DMS153 (cell line): ENCODE measurements at regions not wholly inside any gene's neighbourhood (a gene's known extent, or its start where the extent isn't known, plus 50 kb on each side); places are given as distances from the start of the nearest gene placed in this dataset.
"Not testable (repeated sequence)": the region's sequence is repeated elsewhere in the genome, so short reads cannot be mapped to it uniquely, and the experiment has no call there.

ENCODE experiments used
- DNase-seq: peaks from one replicate; lab custom pipeline; 2025; lab: John Stamatoyannopoulos, UW

DNA sequence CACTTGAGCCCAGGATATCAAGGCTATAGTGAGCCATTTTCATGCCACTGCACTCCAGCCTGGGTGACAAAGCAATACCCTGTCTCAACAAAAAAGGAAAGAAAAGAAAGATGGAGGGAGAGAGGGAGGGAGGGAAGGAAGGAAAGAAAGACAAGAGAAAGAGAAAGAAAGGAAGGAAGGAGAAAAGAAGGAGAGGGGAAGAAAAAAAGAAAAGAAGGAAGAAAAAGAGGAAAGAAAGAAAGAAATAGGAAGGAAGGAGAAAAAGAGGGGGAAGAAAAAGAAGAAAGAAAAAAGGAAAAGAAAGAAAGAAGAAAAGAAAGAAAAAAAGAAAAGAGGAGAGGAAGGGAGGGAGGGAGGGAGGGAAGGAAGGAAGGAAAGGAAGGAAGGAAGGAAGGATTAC lies 321.5 kb upstream of the CNTNAP2 start:
- no peak for DNase-seq

DNA sequence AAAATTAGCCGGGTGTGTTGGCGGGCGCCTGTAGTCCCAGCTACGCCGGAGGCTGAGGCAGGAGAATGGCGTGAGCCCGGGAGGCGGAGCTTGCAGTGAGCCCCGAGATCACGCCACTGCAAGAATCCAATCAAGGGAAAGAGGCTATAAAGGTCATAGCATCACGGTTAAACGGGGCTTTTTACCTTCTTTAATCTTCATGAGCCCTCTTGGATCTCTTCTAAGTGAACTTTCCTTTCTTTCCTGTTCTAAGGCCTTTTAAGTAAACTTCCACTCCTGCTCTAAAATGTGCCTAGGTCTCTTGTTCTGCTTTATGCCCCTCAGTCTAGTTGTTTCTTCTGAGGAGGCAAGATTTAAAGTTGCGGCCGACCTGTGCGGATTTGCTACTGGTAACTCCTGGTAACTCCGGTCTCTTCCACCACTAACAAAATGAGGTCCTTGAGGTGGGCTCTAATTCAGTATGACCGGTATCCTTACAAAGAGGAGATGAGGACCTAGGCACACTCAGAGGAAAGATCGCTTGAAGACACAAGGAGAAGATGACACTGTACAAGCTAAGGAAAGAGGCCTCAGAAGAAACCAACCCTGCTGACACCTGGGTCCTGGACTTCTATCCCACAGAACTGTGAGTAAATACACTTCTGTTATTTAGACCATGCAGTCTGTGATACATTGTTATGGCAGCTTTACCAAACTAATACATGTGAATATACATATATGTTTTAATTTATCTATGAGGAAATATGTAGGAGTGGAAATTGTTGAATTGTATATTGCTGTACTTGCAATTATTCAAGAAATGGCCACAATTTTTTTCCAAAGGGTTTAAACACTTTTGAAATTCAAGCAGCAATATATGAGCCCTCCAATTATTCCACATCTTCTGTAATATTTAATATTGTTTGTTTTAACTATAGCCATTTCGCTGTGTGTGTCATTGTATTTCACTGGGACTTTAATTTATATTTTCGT lies 331.5 kb upstream of the CNTNAP2 start:
- DNase-seq = no peak

DNA sequence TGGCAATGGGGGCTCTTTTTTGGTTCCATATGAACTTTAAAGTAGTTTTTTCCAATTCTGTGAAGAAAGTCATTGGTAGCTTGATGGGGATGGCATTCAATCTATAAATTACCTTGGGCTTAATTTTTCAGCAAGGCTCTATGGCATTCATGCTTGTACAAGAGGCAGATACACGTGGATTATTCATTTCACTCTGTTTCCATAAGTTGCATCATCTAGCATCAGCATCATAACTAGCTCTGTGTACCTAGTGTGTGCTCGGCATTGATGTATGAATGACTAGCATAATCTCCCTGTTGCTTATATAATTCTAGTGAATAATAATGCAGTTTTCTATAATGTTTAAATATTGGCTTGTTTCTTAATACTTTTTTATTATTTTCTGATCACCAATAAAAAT lies 335.2 kb upstream of the CNTNAP2 start:
- not testable (repeated sequence) for DNase-seq

DNA sequence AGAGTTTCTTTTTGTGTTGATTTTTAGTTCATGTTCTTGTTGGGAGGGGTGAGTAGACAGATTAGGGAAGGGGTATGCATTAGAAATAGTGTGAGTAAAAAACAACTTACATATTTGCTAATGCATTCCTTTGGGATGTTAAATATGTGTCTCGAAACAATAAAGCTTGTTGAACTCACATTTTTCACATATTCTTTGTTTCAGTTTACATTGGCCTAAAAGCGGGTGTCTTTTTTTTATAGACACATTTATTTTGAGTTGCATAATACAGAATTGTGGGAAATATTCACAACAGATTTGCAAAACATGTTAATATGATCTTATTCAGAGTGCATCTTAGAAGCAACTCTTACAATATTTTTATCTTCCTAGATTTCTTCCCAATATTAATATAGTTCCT lies 337.5 kb upstream of the CNTNAP2 start:
- no peak for DNase-seq

DNA sequence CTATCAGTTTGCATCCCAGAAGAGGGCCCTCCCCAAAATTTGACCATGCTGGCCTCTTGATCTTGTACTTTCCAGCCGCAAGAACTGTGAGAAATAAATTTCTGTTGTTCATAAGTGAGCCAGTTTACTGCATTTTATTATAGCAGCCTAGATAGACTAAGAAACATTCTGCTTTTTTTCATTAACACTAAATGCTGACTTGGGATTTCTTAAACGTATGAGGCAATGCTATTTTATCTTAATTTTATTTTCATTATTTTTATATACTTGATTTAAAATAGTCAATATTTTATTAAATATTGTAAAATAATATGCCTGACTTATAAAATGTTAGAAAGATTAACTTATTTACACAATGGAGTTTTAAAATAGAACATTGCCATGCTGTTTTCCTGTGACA lies 341.8 kb upstream of the CNTNAP2 start:
- DNase-seq = no peak

DNA sequence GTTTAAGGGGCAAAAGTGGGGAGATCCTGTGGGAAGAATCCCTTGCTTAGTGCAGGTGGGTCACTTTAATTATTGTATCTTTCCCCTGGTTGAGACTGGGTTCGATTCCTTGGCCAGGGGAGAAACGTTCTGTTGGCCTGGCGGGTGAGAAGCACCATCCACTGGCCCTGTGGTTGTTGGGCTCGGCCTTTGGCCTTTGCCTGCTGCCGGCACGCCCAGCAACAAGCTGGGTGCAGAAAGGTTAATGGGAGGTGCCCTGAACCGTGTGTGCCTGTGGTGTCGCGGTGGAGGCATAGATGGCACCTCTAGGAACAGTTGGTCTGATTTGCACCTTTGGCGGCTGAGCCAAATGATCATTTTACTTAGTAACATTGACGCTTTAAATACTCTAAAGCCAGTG lies 363.6 kb upstream of the CNTNAP2 start:
- no peak for DNase-seq

DNA sequence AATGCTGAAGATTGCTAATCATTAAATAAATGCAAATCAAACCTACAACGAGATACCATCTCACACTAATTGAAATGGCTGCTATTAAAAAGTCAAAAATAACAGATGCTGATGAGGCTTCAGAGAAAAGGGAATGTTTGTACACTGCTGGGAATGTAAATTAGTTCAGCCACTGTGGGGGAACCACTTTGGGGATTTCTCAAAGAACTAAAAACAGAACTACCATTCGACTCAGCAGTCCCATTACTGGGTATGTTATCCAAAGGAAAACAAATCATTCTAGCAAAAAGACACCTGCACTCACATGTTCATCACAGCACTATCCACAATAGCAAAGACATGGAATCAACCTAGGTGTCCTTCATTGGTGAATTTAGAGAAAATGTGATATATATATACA lies 379.0 kb upstream of the CNTNAP2 start:
- no peak for DNase-seq

DNA sequence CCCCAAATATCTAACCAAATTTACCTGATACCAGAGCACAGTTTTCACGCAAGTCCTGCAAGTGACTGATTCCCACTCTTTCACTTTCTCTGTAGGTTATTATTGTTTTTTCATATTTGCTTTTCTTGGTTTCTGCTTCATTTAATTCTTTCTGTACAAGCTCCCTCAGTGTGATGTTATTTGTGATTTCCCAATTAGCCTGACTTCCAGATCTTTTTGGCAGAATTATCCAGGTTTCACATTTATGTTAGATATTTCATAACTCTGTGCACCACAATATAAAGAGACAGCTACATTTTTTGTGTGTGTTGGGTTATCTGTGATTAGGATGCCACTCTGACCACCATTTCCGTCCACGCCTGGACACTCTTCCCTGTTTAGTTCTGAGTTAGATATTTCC lies 381.5 kb upstream of the CNTNAP2 start:
- DNase-seq = no peak

DNA sequence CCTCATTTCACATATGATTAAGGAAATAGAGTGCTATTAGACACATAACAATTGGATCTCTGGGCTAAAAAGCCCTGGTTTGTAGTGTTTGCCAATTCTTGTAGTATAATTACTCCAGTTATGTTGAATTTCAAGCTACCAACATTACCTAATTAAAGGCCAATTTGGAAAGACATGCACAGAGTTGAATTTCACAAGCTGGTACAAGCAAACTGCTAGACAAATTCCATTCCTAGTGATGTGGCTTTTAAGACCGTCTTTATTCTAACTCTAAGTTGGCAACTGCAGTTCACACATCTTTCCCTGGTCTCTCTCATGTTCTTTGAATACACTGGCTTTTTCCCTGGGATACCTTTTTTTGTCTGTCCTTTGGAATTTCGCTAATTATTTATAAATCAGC lies 384.1 kb upstream of the CNTNAP2 start:
- no peak for DNase-seq

DNA sequence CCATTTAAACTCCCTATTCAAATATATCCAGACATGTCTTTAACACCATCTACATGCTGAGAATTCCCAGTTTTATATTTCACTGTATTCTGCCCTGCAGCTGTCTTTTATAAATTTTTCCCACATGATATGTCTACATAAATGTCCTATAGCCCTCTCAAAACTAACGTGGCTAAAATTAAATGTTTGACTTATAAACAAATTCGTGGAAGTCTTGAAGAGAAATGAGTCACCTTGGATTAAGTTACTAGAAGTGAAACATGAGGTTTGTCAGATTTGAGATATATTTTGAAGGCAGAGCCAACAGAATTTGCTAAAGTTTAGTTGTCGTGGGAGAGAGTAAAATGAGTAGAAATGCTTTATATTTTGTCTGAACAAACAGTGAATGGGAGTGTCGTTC lies 386.9 kb upstream of the CNTNAP2 start:
- no peak for DNase-seq

DNA sequence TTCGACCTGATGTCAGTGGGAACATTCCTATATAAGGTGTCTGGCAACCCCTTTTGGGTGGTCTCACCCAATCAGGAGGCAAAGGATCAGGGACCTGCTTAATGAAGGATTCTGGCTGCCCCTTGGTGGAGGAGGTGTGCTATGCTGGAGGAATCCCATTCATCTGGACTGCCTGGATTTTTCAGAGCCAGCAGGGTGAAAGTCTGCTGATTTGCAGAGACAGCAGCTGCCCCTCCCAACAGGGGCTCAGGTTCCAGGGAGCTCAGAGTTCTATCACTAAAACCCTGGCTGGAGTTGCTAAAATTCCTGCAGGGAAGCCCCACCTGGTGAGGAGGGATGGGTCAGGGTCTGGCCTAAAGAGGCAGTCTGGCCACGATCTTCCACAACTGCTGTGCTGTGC lies 398.5 kb upstream of the CNTNAP2 start:
- DNase-seq = no peak

DNA sequence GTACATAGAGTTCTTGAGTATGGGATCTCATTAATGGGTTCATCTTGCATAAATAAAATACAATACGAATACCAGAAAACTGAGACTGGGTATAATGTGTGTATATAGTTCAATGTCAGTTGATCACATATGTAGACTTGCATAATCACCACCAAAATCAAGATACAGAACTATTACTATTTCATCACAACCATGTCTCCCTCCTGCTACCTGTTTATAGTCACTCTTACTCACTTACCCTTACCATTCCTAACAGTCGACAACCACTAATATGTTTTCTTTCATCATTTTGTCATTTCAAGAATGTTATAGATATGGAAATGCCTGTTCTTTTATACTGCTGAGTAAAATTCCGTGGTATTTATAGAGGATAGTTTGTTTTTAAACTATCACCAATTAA lies 416.1 kb upstream of the CNTNAP2 start:
- no peak for DNase-seq

DNA sequence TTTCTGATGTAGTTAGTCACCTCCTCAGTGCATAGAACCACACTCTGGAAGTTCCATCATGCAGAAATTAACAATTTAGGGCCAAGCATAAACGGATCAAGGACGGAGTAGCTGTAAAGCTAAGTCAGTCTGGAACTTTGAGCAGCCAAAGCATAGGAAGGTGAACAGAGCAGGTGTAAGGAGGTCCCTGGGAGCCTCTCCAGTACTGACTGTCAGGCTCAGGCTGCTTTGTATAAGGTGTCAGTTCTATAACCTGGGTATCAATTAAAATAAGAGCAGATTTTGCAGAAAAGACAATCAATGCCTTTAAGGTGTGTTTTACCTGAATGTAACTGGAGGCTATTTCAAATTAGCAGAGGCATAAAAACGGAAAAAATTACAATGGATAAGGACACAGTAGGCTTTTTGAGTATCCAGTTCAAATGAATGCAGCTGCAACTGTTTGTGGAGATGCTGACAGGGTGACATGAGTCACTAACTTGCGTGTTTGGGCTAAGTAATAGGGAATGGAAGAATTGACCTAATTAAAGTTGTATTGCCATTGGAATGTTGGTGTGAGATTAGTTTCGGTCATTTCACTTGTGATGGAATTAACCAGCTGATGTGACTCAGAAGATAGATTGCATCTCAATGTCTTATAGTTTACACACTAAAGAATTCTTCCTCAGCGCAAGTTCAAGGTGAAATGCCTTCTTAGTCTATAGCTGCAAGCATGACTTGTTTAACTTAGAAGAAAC lies 417.9 kb upstream of the CNTNAP2 start:
- no peak for DNase-seq

DNA sequence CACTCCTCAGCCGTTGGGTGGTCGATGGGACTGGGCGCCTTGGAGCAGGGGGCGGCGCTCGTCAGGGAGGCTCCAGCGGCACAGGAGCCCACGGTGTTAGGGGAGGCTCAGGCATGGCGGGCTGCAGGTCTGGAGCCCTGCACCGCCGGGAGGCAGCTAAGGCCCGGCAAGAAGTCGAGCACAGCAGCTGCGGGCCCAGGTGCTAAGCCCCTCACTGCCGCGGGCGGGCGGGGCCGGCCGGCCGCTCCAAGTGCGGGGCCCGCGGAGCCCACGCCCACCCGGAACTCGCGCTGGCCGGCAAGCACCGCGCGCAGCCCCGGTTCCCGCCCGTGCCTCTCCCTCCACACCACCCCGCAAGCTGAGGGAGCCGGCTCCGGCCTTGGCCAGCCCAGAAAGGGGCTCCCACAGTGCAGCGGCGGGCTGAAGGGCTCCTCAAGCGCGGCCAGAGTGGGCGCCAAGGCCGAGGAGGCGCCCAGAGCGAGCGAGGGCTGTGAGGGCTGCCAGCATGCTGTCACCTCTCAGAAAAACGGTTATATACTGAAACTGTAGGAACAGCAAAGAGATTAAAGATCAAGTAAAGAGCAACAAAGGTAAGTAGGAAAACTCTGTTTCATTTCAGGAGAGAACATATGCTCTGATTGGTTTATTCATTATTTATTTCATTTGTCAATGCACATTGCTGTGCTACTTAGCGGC lies 419.0 kb upstream of the CNTNAP2 start:
- DNase-seq = not testable (repeated sequence)

DNA sequence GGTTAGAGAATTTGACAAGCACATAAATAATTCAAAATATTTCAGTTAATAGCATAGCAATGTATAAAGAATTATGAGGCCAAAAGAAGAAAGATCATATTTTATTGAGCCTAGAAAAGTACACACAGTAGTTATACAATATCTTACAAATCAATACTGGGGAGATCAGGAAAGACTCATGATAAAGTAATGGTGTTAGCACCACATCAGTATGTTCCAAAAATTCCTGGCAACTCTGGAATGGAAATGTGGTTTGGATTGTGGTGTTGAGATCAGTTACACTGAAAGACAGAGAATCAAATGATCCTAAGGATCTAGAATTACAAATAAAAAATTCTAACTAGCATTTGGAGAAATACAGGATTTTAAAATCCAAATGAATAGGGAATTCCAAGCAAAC lies 420.5 kb upstream of the CNTNAP2 start:
- no peak for DNase-seq

DNA sequence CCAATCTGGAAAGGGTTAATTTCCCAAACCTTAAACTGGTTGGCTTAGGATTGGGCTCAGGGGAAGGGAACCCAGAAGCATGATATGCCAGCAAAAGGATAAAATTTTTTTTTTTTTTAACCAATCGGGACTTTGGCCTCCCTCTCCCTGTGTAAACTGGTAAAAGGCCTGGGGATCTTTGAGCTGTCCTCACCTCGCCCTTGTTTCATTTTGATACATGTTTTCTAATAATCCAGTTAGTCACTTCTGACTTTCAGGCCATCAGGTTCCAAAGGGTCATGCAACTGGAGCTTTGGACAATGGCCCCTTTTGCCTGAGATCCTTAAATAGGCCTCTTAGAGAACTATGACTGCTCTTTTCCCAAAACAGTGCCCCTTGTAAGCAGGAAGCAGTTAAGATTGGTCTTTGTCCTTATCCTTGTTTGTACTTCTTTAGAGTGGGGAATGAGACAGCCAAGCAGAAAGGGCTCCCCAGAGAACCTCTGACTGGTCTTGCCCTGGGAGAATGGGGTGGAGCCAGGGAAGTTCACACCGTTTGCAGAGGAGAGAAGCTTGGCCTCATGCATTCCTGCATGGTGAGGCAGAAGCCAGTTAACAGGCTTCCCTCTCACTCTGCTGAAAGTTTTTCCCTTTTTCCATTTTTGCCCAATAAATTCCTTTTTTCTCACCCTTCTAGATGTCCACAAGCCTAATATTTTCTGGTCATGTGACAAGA lies 424.2 kb upstream of the CNTNAP2 start:
- DNase-seq = no peak

DNA sequence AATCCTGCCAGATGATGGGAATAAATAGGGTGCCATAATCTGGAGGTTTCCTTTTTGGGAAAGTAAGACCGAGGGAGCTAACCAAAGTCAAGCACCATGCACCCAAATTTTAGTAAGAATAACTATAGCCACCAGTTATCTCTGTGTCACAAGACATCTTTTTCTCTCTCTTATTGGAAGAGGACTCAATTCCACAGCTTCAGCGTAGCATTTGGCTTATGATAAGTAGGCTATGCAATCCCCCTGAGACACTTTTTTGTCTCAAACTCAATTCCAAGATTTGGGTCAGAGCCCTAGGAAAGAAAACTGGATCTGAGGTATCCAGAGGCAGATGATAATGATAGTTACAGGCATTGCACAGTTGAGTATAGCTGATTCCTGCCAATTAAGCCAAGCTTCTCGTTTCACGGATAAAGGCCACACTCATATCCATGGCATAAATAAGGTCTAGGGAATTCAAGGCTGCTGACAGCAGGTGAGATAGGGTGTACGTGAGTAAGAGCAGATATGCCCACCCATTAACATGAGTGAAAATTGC lies 425.2 kb upstream of the CNTNAP2 start:
- no peak for DNase-seq

DNA sequence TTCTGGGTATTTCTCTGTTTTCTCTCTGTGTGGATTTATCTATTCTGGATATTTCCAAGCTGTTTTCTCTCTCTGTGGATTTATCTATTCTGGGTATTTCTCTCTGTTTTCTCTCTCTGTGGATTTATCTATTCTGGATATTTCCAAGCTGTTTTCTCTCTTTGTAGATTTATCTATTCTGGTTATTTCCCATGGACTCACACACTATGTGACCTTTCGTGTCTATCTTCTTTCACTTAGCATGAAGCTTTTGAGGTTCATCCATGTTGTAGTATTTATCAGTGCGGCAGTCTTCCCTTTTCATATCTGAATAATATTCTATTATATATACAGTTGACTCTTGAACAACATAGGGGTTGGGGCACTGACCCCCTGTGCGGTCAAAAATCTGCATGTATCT lies 435.0 kb upstream of the CNTNAP2 start:
- no peak for DNase-seq

DNA sequence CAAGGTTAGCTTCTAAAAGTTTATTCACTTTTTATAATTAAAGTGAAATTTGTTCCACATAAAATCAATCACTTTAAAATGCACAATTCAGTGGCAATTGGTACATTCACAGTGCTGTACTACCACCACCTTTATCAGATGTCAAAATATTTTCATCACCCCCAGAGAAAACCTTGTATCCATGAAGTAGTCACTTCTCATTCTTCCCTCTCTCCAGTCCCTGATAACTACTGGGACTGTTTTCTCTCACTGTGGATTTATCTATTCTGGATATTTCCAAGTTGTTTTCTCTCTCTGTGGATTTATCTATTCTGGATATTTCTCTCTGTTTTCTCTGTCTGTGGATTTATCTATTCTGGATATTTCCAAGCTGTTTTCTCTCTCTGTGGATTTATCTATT lies 435.4 kb upstream of the CNTNAP2 start:
- DNase-seq = no peak

DNA sequence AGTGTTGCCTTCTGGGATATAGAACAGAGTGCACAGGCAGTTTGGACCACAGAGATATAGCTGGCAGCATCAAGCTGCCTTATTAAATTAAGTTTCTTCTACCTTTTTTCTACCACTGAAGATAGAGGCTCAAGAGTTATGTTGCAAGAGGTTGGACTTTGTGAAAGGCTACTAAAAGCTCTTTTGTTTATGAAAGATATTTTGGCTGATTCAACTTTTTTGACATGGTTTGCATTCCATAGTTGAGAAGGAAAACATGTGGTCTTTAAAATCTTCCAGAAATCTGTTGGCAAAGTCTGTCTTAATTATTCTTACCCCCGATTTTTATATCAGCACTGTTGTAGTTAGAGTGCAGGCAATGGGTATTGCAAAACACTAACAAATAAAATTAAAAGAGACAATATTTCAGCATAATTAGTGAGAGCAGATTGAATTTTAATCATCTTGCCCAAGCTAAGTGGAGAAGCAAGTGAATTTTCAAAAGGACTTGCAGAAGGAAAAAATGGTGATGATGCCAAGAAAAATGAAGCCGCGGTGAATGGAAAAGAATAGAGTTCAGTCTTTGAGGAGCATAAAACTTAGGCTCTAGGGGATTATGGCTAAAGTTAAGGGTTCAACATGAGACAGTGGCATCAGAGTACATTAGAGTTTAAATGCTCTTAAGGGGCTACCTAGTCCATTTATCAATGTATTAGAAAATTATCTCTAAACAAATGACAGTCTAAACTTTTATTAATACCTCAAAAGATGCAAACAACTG lies 450.9 kb upstream of the CNTNAP2 start:
- no peak for DNase-seq

DNA sequence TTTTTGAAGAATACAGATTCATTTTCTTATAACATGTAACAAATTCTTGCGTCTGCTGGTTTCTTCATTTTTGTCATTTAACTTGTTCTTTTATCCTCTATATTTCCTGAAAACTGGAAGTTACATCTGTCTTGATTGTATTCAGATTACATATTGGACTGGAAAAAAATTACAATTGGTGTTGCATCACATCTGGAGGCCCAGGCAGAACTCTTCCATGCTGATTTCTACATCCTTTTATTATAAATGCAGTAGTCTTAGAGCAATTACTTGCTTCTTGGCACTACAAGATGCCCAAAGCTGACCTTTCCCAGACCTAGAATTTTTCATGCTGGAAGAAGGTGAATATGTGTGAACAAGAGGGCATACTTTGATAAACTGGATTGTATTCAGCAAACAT lies 460.9 kb upstream of the CNTNAP2 start:
- DNase-seq = no peak
